ENCODE measurements at regions not wholly inside any gene's neighbourhood (a gene's known extent, or its start where the extent isn't known, plus 50 kb on each side); places are given as distances from the start of the nearest gene placed in this dataset.

GRCh38 chr5:92468295-92468694 is 1085.2 kb upstream of the ARRDC3 start:
- 0 out of 2 replicates have a peak, but pooled peaks cover 5% of the 10 kb centered on the region for H3K9me3 ChIP-seq (ENCODE audit: control insufficient read depth, insufficient read depth, low read length)
- no peaks in the 10 kb centered on the region for H3F3A ChIP-seq (ENCODE audit: control insufficient read depth, insufficient read depth)
- H4K20me1 ChIP-seq (ENCODE audit: control insufficient read depth, insufficient read depth, low read depth, low read length), result no peaks in the 10 kb centered on the region
- H3K27me3 ChIP-seq (ENCODE audit: control insufficient read depth, low read length), result no peaks in the 10 kb centered on the region
- H3K4me1 ChIP-seq (ENCODE audit: control insufficient read depth, low read length), result no peaks in the 10 kb centered on the region
- H3K9me2 ChIP-seq (replicated peaks; ENCODE audit: control insufficient read depth, low read length), result no peaks in the 10 kb centered on the region
- H3K79me2 ChIP-seq (ENCODE audit: control insufficient read depth, low read length), result no peaks in the 10 kb centered on the region
- no peak for TF ChIP-seq CTCF (IDR thresholded peaks at IDR 0.05; ENCODE audit: low read depth, low read length, poor library complexity, severe bottlenecking)
- TF ChIP-seq EZH2phosphoT487 (IDR thresholded peaks at IDR 0.05; ENCODE audit: borderline replicate concordance, low read length), result no peak
- no peak overlapping the region for H3K27ac ChIP-seq (ENCODE audit: low read depth, low read length)
- no peak overlapping the region for H3K4me2 ChIP-seq (ENCODE audit: low read length)
- H3K36me3 ChIP-seq (ENCODE audit: control insufficient read depth, low read length), result no peaks in the 10 kb centered on the region
- H3K4me3 ChIP-seq (ENCODE audit: low read length), result no peak overlapping the region

GRCh38 chr5:92467695-92468094 is 1084.6 kb upstream of the ARRDC3 start:
- Histone ChIP-seq H3K4me2 (ENCODE audit: low read length) (no peak overlapping the region), H3K79me2 (ENCODE audit: control insufficient read depth, low read length) (no peaks in the 10 kb centered on the region), H4K20me1 (ENCODE audit: control insufficient read depth, insufficient read depth, low read depth, low read length) (no peaks in the 10 kb centered on the region), H3K4me3 (ENCODE audit: low read length) (no peak overlapping the region), H3K36me3 (ENCODE audit: control insufficient read depth, low read length) (no peaks in the 10 kb centered on the region), H3K4me1 (ENCODE audit: control insufficient read depth, low read length) (no peaks in the 10 kb centered on the region), H3K27me3 (ENCODE audit: control insufficient read depth, low read length) (no peaks in the 10 kb centered on the region), H3K9me3 (ENCODE audit: control insufficient read depth, insufficient read depth, low read length) (no peaks in the 10 kb centered on the region), H3K9me2 (replicated peaks; ENCODE audit: control insufficient read depth, low read length) (no peaks in the 10 kb centered on the region), H3F3A (ENCODE audit: control insufficient read depth, insufficient read depth) (no peaks in the 10 kb centered on the region), H3K27ac (ENCODE audit: low read depth, low read length) (no peak overlapping the region)
- no peak for TF ChIP-seq EZH2phosphoT487 (IDR thresholded peaks at IDR 0.05; ENCODE audit: borderline replicate concordance, low read length)
- TF ChIP-seq CTCF (IDR thresholded peaks at IDR 0.05; ENCODE audit: low read depth, low read length, poor library complexity, severe bottlenecking), result no peak

GRCh38 chr5:92460505-92460904 is 1077.4 kb upstream of the ARRDC3 start:
- no peaks in the 10 kb centered on the region for H3K79me2 ChIP-seq (ENCODE audit: control insufficient read depth, low read length)

More at GRCh38 chr5:92460505-92460904, 1077.4 kb upstream of the ARRDC3 start:
- Histone ChIP-seq H3K27ac (ENCODE audit: low read depth, low read length) (no peak overlapping the region), H3K9me2 (replicated peaks; ENCODE audit: control insufficient read depth, low read length) (no peaks in the 10 kb centered on the region), H3K4me2 (ENCODE audit: low read length) (no peak overlapping the region), H3K36me3 (ENCODE audit: control insufficient read depth, low read length) (no peaks in the 10 kb centered on the region), H4K20me1 (ENCODE audit: control insufficient read depth, insufficient read depth, low read depth, low read length) (no peaks in the 10 kb centered on the region), H3K9me3 (ENCODE audit: control insufficient read depth, insufficient read depth, low read length) (no peaks in the 10 kb centered on the region), H3K4me3 (ENCODE audit: low read length) (no peak overlapping the region), H3K27me3 (ENCODE audit: control insufficient read depth, low read length) (no peaks in the 10 kb centered on the region), H3F3A (ENCODE audit: control insufficient read depth, insufficient read depth) (no peaks in the 10 kb centered on the region), H3K4me1 (ENCODE audit: control insufficient read depth, low read length) (no peaks in the 10 kb centered on the region)
- TF ChIP-seq EZH2phosphoT487 (IDR thresholded peaks at IDR 0.05; ENCODE audit: borderline replicate concordance, low read length) (no peak), CTCF (IDR thresholded peaks at IDR 0.05; ENCODE audit: low read depth, low read length, poor library complexity, severe bottlenecking) (no peak)

Measured in DOHH2 (cell line).